ENCODE measurements at regions not wholly inside any gene's neighbourhood (a gene's known extent, or its start where the extent isn't known, plus 50 kb on each side); places are given as distances from the start of the nearest gene placed in this dataset.

DNA sequence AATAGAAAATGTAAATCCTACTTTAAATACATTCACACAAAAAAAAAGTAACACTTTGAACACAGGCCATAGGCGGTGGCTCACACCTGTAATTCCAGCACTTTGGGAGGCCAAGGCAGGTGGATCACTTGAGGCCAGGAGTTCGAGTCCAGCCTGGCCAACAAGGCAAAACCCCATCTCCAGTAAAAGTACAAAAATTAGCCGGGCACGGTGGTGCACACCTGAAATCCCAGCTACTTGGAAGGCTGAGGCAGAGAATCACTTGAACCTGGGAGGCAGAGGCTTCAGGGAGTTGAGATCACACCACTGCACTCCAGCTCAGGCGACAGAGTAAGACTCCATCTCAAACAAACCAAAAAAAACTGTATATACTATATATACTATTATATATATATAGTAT is 303.6 kb downstream of the BCL11A start:
- Histone ChIP-seq H3K36me3 (no peaks in the 10 kb centered on the region), H3K27me3 (ENCODE audit: low read depth) (no peaks in the 10 kb centered on the region), H3K27ac (no peak overlapping the region), H3K9me3 (no peaks in the 10 kb centered on the region), H3K4me3 (no peak overlapping the region), H3K4me1 (no peaks in the 10 kb centered on the region)
- ATAC-seq (no peak), DNase-seq (no peak)
- intact Hi-C loops (cut with DNase I) = no loop called here
- TF ChIP-seq CTCF (IDR thresholded peaks at IDR 0.05) = no peak

- ATAC-seq = no peak
Observed at GRCh38 chr2:60247471-60247870, 306.0 kb downstream of the BCL11A start.

DNA sequence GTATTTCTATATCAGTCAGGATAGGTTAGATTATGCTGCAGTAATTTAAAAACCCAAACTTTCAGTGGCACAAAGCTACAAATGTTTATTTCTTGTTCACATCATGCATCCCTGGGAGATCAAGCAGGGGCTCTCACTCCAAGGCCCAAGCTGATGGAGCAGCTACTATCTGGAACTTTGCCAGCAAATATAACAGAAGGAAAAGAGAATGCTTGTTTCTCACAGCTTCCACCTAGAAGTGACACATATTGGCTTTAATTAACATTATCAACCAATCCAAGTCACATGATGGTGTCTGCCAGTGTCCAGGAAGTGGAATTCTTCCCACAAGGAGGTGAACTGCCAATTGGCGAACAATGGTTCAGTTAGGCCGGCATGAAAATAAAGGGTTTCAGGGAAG is 306.9 kb downstream of the BCL11A start:
- Histone ChIP-seq H3K36me3 (no peaks in the 10 kb centered on the region), H3K27me3 (ENCODE audit: low read depth) (no peaks in the 10 kb centered on the region), H3K9me3 (no peaks in the 10 kb centered on the region), H3K4me1 (no peaks in the 10 kb centered on the region), H3K27ac (no peak overlapping the region), H3K4me3 (no peak overlapping the region)
- intact Hi-C loops (cut with DNase I) = no loop called here
- ATAC-seq = no peak
- TF ChIP-seq CTCF (IDR thresholded peaks at IDR 0.05) = no peak
- no peak for DNase-seq

More at GRCh38 chr2:60247471-60247870, 306.0 kb downstream of the BCL11A start:
- Histone ChIP-seq H3K4me3 (no peak overlapping the region), H3K27me3 (ENCODE audit: low read depth) (no peaks in the 10 kb centered on the region), H3K4me1 (no peaks in the 10 kb centered on the region), H3K27ac (no peak overlapping the region), H3K9me3 (no peaks in the 10 kb centered on the region), H3K36me3 (no peaks in the 10 kb centered on the region)
- DNase-seq = no peak
- intact Hi-C loops (cut with DNase I) = no loop called here
- no peak for TF ChIP-seq CTCF (IDR thresholded peaks at IDR 0.05)

GRCh38 chr2:60234274-60234986 is 319.0 kb downstream of the BCL11A start:
- ATAC-seq (peak in 1 of 2 donors; percentile 9), DNase-seq (no peak)
- peaks cover 18% of the 10 kb centered on the region for H3K9me3 ChIP-seq
- no peaks in the 10 kb centered on the region for H3K36me3 ChIP-seq
- H3K4me1 ChIP-seq = no peaks in the 10 kb centered on the region
- H3K4me3 ChIP-seq = no peak overlapping the region
- H3K27ac ChIP-seq = no peak overlapping the region
- intact Hi-C loops (cut with DNase I) = no loop called here
- no peak for TF ChIP-seq CTCF (IDR thresholded peaks at IDR 0.05)
- no peaks in the 10 kb centered on the region for H3K27me3 ChIP-seq (ENCODE audit: low read depth)

GRCh38 chr2:60230596-60230995 is 322.9 kb downstream of the BCL11A start:
- Histone ChIP-seq H3K4me1 (no peaks in the 10 kb centered on the region), H3K36me3 (no peaks in the 10 kb centered on the region), H3K4me3 (no peak overlapping the region), H3K27me3 (ENCODE audit: low read depth) (no peaks in the 10 kb centered on the region), H3K27ac (no peak overlapping the region), H3K9me3 (peaks cover 18% of the 10 kb centered on the region)
- ATAC-seq = no peak
- no peak for TF ChIP-seq CTCF (IDR thresholded peaks at IDR 0.05)
- intact Hi-C loops (cut with DNase I) = no loop called here
- DNase-seq = no peak
